GM19372 (cell line): ENCODE measurements at regions not wholly inside any gene's neighbourhood (a gene's known extent, or its start where the extent isn't known, plus 50 kb on each side); places are given as distances from the start of the nearest gene placed in this dataset.
"Not testable (repeated sequence)": the region's sequence is repeated elsewhere in the genome, so short reads cannot be mapped to it uniquely, and the experiment has no call there.

Experiments
- ATAC-seq: cut with Tn5 transposase; IDR thresholded peaks from one replicate; pipeline ENCODE4 v1.9.1; 2021; ENCODE audit warnings: mild to moderate bottlenecking, low read depth, moderate library complexity; ENCODE audit not compliant: unreplicated experiment

DNA sequence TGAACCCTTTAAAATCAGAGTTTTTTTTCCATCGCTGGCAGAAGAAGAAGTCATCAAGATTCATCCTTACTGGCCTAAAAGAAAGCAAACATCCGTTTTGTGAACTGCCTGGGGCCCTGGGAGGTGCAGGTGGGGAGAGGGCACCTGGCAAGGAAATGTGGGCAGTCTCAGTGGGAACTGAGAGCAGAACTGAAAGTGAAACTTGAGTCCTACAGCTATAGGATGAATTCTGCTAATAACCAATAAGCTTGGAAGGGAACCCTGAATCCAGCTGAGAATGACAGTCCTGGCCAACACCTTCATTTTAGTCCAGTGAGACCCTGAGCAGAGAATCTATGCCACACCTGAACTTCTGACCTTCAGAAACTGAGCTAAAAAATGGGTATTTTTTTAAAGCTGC is 130.1 kb upstream of the ASCC3 start:
- peak; percentile 81 for ATAC-seq

DNA sequence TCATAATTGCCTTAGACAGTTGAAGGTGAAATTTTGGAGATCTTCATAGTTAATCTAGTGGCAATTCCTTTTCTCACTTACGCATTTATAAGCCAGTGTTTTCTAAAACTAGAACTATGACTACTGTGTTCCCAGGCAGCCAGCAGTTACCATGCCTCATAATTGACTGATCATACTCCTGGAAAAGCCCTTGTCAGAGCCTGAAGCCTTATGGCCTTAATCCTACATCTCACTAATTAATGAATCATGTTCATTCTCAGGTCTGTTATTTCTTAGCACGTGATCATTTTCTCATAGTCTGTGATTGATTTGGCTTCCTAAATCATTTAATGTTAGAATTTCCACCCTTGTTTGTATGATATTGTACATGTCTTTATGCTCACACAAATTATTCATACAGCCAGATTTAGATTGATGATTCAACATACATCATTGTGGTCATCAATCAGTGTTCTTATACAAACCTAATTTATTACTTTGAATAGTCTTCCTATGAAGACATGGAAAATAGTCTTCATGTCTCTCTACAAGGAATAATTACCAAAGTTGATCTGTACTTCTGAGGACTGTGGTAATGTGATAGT is 132.6 kb upstream of the ASCC3 start:
- no peak for ATAC-seq

DNA sequence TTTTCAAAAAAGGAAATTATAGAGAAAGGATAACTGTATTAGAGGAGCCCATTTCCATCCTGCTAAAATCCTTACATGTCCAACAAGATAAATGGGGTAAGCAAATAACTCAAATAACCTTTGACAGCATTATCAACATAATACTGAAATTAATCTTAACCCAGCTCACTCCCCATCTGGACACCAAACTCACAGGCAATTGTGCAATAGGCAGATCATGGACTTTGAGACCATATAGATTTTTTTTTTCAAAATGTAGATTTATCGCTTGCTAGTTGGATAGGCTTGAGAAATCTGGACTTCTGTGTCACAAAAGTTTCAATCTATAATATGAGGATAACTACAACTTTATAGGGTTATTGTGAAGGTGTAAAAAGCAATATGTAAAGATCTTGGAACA is 134.4 kb upstream of the ASCC3 start:
- ATAC-seq, result no peak

DNA sequence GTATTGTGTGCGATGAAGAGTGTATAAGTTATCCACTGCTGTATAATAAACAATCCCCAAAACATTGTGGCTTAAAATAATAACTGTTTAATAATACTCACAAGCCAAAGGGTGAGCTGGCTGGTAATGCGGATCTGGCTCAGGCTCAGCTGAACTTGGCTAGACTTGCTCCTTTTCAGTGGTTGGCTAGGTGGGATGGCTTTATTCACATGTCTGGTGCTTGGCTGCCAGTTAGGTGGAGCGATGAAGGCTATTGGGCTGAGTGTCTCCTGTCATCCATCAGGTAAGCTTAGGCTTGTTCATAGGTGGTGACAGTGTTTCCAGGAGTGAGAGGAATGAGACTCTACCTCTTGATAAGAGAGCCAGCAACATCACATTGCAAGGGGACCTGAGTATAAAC is 135.0 kb upstream of the ASCC3 start:
- ATAC-seq, result no peak

GRCh38 chr6:101018157-101018556 is 137.0 kb upstream of the ASCC3 start:
- ATAC-seq, result no peak

DNA sequence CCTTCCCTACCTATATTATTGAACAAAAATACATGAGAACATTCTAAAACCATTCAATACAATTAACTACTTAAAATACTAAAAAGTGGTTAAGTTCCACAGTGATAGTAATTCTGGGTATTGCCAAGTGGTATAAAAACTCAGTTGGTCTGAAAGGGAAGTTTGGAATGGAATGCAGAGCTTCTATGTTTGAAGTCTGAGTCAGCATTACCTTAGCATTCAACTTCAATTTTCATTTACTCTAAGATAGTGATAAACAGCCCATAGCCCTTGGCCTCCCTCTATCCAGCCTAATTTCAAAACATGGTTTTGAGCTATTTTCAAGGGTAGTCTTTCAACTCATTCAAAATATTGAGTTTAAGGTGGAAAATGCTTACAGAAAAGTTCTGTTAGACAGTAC is 140.4 kb upstream of the ASCC3 start:
- no peak for ATAC-seq

DNA sequence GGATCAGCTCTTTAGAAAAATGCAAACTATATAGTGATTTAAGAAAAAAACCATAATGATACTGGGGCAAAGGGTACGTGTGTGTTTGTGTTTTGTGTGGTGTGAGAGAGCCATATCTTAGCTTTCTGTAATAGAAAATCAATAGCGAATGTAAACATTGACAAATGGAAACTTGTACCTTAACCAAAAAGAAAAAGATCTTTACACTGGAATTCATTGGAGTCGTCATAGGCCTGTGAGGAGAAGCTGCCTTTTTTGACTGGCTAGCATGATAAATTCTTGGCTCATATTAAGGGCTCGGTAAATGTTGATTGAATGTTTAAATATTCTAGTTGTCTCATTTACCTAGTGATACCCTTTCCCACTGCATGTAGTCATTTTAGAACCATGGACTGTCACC is 161.8 kb upstream of the ASCC3 start:
- ATAC-seq, result no peak

GRCh38 chr6:101058296-101058695 is 177.2 kb upstream of the ASCC3 start:
- ATAC-seq, result no peak

DNA sequence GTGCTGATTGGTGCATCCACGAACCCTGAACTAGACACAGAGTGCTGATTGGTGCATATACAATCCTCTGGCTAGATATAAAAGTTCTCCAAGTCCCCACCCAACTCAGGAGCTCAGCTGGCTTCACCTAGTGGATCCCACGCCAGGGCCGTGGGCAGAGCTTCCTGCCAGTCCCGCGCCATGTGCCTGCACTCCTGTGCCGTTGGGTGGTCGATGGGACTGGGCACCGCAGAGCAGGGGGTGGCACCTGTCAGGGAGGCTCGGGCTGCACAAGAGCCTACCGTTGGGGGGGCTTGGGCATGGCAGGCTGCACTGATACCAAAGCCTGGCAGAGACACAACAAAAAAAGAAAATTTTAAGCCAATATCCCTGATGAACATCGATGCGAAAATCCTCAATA is 185.4 kb upstream of the ASCC3 start:
- ATAC-seq, result no peak

GRCh38 chr6:101069191-101069795 is 188.2 kb upstream of the ASCC3 start:
- no peak for ATAC-seq

GRCh38 chr6:101070044-101070608 is 189.0 kb upstream of the ASCC3 start:
- no peak for ATAC-seq

DNA sequence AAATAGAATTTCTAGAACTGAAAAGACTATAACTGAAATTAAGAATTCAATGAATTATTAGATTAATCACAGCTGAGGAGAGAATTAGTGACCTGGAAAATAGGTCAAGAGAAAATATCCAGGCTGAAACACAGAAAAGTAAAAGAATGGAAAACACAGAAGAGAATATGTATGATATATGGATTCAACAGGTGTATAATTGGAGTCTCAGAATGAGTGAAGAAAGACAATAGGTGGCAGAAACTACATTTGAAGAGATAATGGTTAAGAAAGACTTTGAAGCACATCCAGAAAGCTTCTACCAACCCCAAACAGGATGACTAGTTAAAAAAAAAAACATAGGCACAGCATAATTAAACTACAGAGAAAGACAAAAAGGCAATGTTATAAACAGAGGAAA is 196.2 kb upstream of the ASCC3 start:
- ATAC-seq, result no peak

DNA sequence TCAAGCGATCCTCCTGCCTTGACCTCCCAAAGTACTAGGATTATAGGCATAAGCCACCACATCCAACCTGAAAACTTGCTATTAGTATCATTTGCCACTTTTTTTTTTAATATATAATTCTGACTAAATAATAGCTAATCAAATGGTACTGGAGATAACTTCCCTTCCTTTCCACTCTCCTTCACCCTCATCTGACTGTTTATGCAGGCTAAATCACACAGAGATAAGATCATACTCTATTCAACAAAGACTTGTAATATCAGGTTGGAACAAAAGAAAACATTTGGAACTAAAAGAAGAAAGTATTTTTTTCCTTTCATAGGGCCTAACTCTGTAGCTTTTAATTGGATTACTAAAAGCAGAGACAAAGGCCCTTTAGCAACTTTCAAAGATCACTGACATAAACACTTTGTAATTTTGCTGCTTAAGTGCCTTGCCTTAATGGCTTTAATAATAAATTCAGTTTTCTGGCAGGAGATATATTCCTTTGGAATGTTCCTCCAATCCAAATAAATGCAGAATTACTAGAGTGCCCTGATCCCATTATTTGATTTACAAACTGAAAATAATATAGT is 198.7 kb upstream of the ASCC3 start:
- no peak for ATAC-seq

- no peak for ATAC-seq
Measured at GRCh38 chr6:101080597-101080996, 199.5 kb upstream of the ASCC3 start.

DNA sequence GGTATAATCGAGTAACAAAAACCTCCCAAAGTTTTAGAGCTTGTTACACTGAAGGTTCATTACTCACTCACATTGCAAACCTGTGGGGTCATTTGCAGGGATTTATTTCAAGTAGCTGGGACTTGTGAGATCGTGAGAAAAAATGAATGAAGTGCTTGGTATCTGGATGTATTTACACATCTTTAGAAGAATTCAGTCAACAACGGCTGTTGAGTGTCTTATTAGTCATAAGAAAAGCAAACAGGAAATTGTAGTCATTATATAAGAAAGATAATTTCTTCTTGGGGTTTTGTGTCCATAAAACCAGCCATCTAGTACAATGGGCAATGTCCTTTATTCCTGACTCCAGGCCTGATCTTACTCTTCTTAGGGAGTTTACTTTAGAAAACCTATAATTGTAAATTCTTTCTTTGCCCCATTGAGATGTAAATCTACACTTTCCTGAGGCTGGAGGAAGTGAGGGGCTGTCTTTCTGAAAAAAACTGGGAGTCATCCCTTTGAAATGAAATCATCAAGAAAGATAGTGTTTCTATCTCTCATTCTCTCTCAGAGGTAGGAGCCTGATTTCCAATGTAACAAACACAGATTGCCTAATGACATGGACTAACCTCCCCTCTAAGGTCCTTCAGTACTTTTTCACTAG is 202.5 kb upstream of the ASCC3 start:
- no peak for ATAC-seq

DNA sequence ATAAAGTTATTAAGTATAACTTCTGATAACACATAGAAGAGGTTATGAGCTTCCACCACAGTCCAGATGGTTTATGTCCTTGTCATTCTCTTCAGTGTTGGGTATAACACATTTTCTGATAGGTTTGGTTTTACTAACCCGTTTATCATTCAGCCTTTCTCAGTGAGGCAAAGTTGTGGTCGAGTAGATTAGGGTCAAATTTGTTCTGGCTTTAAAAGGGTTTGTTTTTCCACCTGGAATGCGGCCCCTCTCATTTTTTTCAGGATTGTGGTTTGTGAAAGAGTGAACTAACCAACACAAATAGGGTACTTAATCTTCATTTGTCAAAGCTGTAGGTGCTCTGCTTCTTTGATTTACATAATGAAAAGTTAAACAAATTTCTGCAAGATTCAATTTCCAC is 204.2 kb upstream of the ASCC3 start:
- no peak for ATAC-seq

DNA sequence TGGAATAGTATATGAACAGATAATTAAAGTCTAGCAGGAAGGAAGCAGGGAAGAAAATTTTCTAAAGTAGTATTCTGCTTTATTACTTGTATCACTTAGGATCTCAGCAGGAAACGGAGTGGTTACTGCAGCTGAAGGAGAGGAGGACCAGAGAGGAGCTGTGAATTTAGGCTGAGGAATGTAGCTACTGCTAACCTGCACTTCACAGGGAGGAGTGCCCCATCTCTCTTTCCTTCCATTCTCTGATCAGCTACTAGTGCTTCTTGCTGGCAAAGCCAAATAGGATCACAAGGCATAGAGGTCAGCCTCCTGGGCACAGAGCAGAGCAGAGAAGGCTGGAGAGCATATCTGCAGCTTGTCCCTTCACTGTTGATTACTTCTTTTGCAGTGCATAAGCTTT is 205.3 kb upstream of the ASCC3 start:
- ATAC-seq, result no peak

DNA sequence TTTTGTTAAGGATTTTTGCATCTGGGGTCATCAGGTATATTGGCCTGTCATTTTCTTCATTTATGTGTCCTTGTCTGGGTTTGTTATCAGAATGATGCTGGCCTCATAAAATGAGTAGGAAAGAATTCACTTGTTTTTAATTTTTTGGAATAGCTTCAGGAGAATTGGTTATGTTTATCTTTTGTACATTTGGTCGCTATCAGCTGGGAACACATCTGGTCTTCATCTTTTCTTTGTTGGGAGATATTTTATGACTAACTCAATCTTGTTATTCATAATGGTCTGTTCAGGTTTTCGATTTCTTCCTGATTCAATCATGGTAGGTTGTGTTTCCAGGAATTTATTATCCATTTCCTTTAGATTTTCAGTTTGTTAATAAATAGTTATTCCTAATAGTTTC is 207.5 kb upstream of the ASCC3 start:
- no peak for ATAC-seq

GRCh38 chr6:101089640-101090039 is 208.5 kb upstream of the ASCC3 start:
- no peak for ATAC-seq

GRCh38 chr6:101090281-101090680 is 209.2 kb upstream of the ASCC3 start:
- no peak for ATAC-seq

DNA sequence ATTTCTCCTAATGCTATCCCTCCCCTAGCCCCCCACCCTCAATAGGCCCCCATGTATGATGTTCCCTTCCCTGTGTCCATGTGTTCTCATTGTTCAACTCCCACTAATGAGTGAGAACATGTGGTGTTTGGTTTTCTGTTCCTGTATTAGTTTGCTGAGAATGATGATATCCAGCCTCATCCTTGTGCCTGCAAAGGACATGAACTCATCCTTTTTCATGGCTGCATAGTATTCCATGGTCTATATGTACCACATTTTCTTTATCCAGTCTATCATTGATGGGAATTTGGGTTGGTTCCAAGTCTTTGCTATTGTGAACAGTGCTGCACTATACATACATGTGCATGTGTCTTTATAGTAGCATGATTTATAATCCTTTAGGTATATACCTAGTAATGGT is 217.5 kb upstream of the ASCC3 start:
- ATAC-seq, result not testable (repeated sequence)

GRCh38 chr6:101102702-101103101 is 221.6 kb upstream of the ASCC3 start:
- no peak for ATAC-seq
